K562 (cell line): ENCODE measurements at regions not wholly inside any gene's neighbourhood (a gene's known extent, or its start where the extent isn't known, plus 50 kb on each side); places are given as distances from the start of the nearest gene placed in this dataset.

Experiments
- ATAC-seq: fragments of 200-7000 bp; cut with Tn5 transposase; 3 replicates; pipeline ENCODE4 v1.9.1; 2020; ENCODE audit warnings: moderate library complexity
- BruUV-seq: library from RNA; stranded (reverse); fragments of 400-500 nt; replicated peaks from 2 replicates; lab custom pipeline; 2021; lab: Mats Ljungman, UMichigan
- CTCF ChIA-PET: fragments of 300-600 bp; formaldehyde crosslinking; extraction: SDS; loops from one replicate; lab custom pipeline; 2021; ENCODE audit warnings: low intra/inter-chr PET ratio; lab: Yijun Ruan, JAX
- POLR2A ChIA-PET: fragments of 300-600, 350-650 bp; sonication (Branson Sonifier 250); formaldehyde crosslinking; extraction: SDS; loops from one replicate; lab custom pipeline; 2021; ENCODE audit warnings: antibody characterized with exemption, inconsistent platforms; lab: Yijun Ruan, JAX
- DNase-seq, 4 experiments: peaks; one replicate each; pipeline versions ENCODE4 v3.0.0 to v3.0.0-alpha.2; 2011 to 2018; ENCODE audit warnings: low spot score in 3 of 4, mixed read lengths in 3 of 4; ENCODE audit errors: extremely low read depth in 1 of 4
- FAIRE-seq: peaks from 2 replicates; lab custom pipeline; 2011; peaks lifted over from hg19 to GRCh38; lab: Jason Lieb, UNC
- H2AFZ ChIP-seq: 2 replicates; pipeline ENCODE4 v1.6.0; 2011; ENCODE audit warnings: low read depth, low read length, control low read depth, inconsistent platforms
- H3K27ac ChIP-seq: fragments of 200-600 bp; 3 replicates; pipeline ENCODE4 v1.8.0; 2011; ENCODE audit warnings: low read depth, mild to moderate bottlenecking, control low read depth, inconsistent platforms, low read length, moderate library complexity, mixed read lengths; ENCODE audit errors: extremely low read depth
- H3K27me3 ChIP-seq, 2 experiments: fragments of 300-600 bp in 1 of 2; 2 replicates in 1 of 2; 3 replicates in 1 of 2; pipeline versions ENCODE4 v1.6.0 to v1.8.0; 2011; ENCODE audit warnings: inconsistent platforms in 2 of 2, low read length in 2 of 2, mild to moderate bottlenecking in 1 of 2, mixed read lengths in 1 of 2, moderate library complexity in 1 of 2; ENCODE audit not compliant: control insufficient read depth in 2 of 2, insufficient read depth in 2 of 2
- H3K36me3 ChIP-seq: fragments of 300-600 bp; 3 replicates; pipeline ENCODE4 v1.8.0; 2011; ENCODE audit warnings: mild to moderate bottlenecking, low read length, inconsistent platforms; ENCODE audit not compliant: control insufficient read depth, insufficient read depth
- H3K4me1 ChIP-seq, 2 experiments: fragments of 200-600 bp in 1 of 2; replicated peaks in 1 of 2; 2 replicates in 1 of 2; 3 replicates in 1 of 2; pipeline versions ENCODE4 v1.5.1 to v1.8.0; 2011; ENCODE audit warnings: inconsistent platforms in 2 of 2, low read length in 2 of 2, mild to moderate bottlenecking in 1 of 2, mixed read lengths in 1 of 2, moderate library complexity in 1 of 2; ENCODE audit not compliant: control insufficient read depth in 2 of 2, insufficient read depth in 2 of 2
- H3K4me2 ChIP-seq: 2 replicates; pipeline ENCODE4 v1.6.1; 2011; ENCODE audit warnings: low read length, control low read depth, inconsistent platforms, mixed read lengths; ENCODE audit not compliant: insufficient read depth
- H3K4me3 ChIP-seq: fragments of 200-600 bp; sonication (generic), shearing (Covaris generic); 2 replicates; pipeline ENCODE4 v1.5.1; 2016; ENCODE audit warnings: control low read depth, inconsistent platforms
- H3K79me2 ChIP-seq: fragments of 200-600 bp; 3 replicates; pipeline ENCODE4 v1.8.0; 2011; ENCODE audit warnings: low read length, inconsistent platforms; ENCODE audit not compliant: control insufficient read depth, insufficient read depth
- H3K9ac ChIP-seq, 2 experiments: 2 replicates each; pipeline versions ENCODE4 v1.6.0 to v1.6.1; 2011; ENCODE audit warnings: low read depth in 2 of 2, low read length in 2 of 2, control low read depth in 1 of 2, inconsistent platforms in 1 of 2, mild to moderate bottlenecking in 1 of 2, mixed read lengths in 1 of 2; ENCODE audit not compliant: insufficient read depth in 1 of 2
- H3K9me1 ChIP-seq: one replicate; pipeline ENCODE4 v1.6.0; 2011; ENCODE audit warnings: inconsistent platforms, mild to moderate bottlenecking, low read length, moderate library complexity; ENCODE audit not compliant: control insufficient read depth, insufficient read depth
- H3K9me3 ChIP-seq: replicated peaks from 2 replicates; pipeline ENCODE4 v1.5.1; 2011; ENCODE audit warnings: low read depth, low read length, inconsistent platforms; ENCODE audit not compliant: control insufficient read depth, insufficient read depth
- H4K20me1 ChIP-seq: replicated peaks from 2 replicates; pipeline ENCODE4 v1.6.1; 2011; ENCODE audit warnings: low read length, inconsistent platforms, mixed read lengths; ENCODE audit not compliant: control insufficient read depth, insufficient read depth
- ATF7 ChIP-seq: fragments of 450-650 bp; IDR thresholded peaks from 2 replicates; pipeline ENCODE4 v1.7.1; 2014; ENCODE audit warnings: mild to moderate bottlenecking, moderate library complexity
- CEBPG ChIP-seq, 3 experiments: fragments of 200-800 bp in 1 of 3; sonication (Bioruptor generic) in 1 of 3; sonication (generic) in 1 of 3; formaldehyde crosslinking in 1 of 3; IDR thresholded peaks in 2 of 3; conservative IDR thresholded peaks in 1 of 3; 2 replicates each; pipeline versions ENCODE4 v1.6.1 to v1.8.0; 2016 to 2022; ENCODE audit warnings: missing compliant biosample characterization in 2 of 3, missing genetic modification characterization in 2 of 3, mild to moderate bottlenecking in 1 of 3, missing genetic modification reagents in 1 of 3
- CTCFL ChIP-seq: IDR thresholded peaks from 2 replicates; pipeline ENCODE4 v1.6.1; 2011; ENCODE audit warnings: borderline replicate concordance, low read depth, mild to moderate bottlenecking, moderate library complexity, low read length; ENCODE audit not compliant: insufficient read depth, poor library complexity, severe bottlenecking
- EP400 ChIP-seq: fragments of 450-650 bp; IDR thresholded peaks from 2 replicates; pipeline ENCODE4 v1.6.1; 2017; ENCODE audit warnings: antibody characterized with exemption, mild to moderate bottlenecking, moderate library complexity
- FIP1L1 ChIP-seq: fragments of 200-400 bp; formaldehyde crosslinking; IDR thresholded peaks from 2 replicates; pipeline ENCODE4 v1.6.1; 2018; ENCODE audit warnings: mild to moderate bottlenecking, low read depth, low read length; ENCODE audit not compliant: poor library complexity, severe bottlenecking
- FOXP4 ChIP-seq: sonication (generic); formaldehyde crosslinking; IDR thresholded peaks from 2 replicates; pipeline ENCODE4 v1.8.0; 2022; ENCODE audit warnings: mild to moderate bottlenecking, missing genetic modification reagents, borderline replicate concordance
- MAFF ChIP-seq: IDR thresholded peaks from 2 replicates; pipeline ENCODE4 v1.6.1; 2012; ENCODE audit warnings: low read length, improper control_type of control experiment
- MCM7 ChIP-seq, 2 experiments: fragments of 450-650 bp; IDR thresholded peaks; 2 replicates each; pipeline ENCODE4 v1.6.1; 2016 to 2018
- POLR2AphosphoS2 ChIP-seq: IDR thresholded peaks from 2 replicates; pipeline ENCODE4 v1.6.1; 2012; ENCODE audit warnings: low read length, improper control_type of control experiment
- RBFOX2 ChIP-seq: fragments of 200-400 bp; formaldehyde crosslinking; IDR thresholded peaks from 2 replicates; pipeline ENCODE4 v1.6.1; 2017; ENCODE audit warnings: low read depth, mild to moderate bottlenecking, low read length, moderate library complexity
- RBM22 ChIP-seq: fragments of 200-400 bp; formaldehyde crosslinking; IDR thresholded peaks from 2 replicates; pipeline ENCODE4 v1.6.1; 2018; ENCODE audit warnings: low read length, low read depth; ENCODE audit not compliant: poor library complexity, severe bottlenecking
- RCOR1 ChIP-seq, 2 experiments: IDR thresholded peaks; 2 replicates each; pipeline ENCODE4 v1.6.1; 2012; ENCODE audit warnings: low read depth in 2 of 2, low read length in 2 of 2, borderline replicate concordance in 1 of 2, improper control_type of control experiment in 1 of 2
- TRIM25 ChIP-seq: fragments of 450-650 bp; IDR thresholded peaks from 2 replicates; pipeline ENCODE4 v1.7.0; 2016; ENCODE audit warnings: borderline replicate concordance
- ZNF174 ChIP-seq: fragments of 250-450 bp; sonication (Bioruptor Pico); IDR thresholded peaks from 2 replicates; pipeline ENCODE4 v1.4.0; 2020; ENCODE audit warnings: mild to moderate bottlenecking
- ZNF239 ChIP-seq: fragments of 250-450 bp; sonication (Bioruptor Pico); IDR thresholded peaks from 2 replicates; pipeline ENCODE4 v1.4.0; 2020; ENCODE audit warnings: mild to moderate bottlenecking
- ZNF436 ChIP-seq: fragments of 250-450, 450-650 bp; sonication (Bioruptor Pico); formaldehyde crosslinking; IDR thresholded peaks from 2 replicates; pipeline ENCODE4 v1.7.0; 2020; ENCODE audit warnings: mild to moderate bottlenecking
- ZNF830 ChIP-seq: fragments of 250-450 bp; sonication (Bioruptor Pico); IDR thresholded peaks from 2 replicates; pipeline ENCODE4 v1.5.0; 2021; ENCODE audit warnings: mild to moderate bottlenecking
- WGBS: fragments of 100-300 bp; shearing (Covaris generic); methylation state at CpG from one replicate; pipeline ENCODE4 v1.1.6; 2016; ENCODE audit warnings: low coverage, mixed read lengths; ENCODE audit not compliant: insufficient coverage; ENCODE audit errors: missing lambda C conversion rate; 5-methylcytosine and 5-hydroxymethylcytosine counted together
- in situ Hi-C: fragments of 300-500 bp; cut with MboI; formaldehyde crosslinking; loops from 4 replicates; pipeline ENCODE4 v1.15.0; 2018; ENCODE audit warnings: inconsistent platforms, mixed read lengths
- intact Hi-C: fragments of 100-400 bp; cut with micrococcal nuclease; formaldehyde crosslinking; loops from 2 replicates; pipeline ENCODE4 v1.14.2; 2022

GRCh38 chr11:39435641-39436040 lies 2023.8 kb downstream of the LRRC4C start (continued):
- TF ChIP-seq CTCFL (no peak), MAFF (0 out of 2 replicates have a peak, but pooled peaks have one; percentile 13)

- Histone ChIP-seq H3K79me2 (no peaks in the 10 kb centered on the region), H3K36me3 (no peaks in the 10 kb centered on the region), H3K27ac (no peak overlapping the region), H2AFZ (no peak overlapping the region), H3K4me1 (no peaks in the 10 kb centered on the region), H3K4me2 (no peak overlapping the region), H3K9me3 (no peaks in the 10 kb centered on the region), H3K4me3 (no peak overlapping the region), H3K9ac (no peak overlapping the region), H3K27me3 (no peaks in the 10 kb centered on the region), H4K20me1 (no peaks in the 10 kb centered on the region), H3K9me1 (no peaks in the 10 kb centered on the region)
- FAIRE-seq = no peak
- in situ Hi-C loops = no loop called here
- POLR2A ChIA-PET = no interaction called here
- no TSS peak for BruUV-seq
- 0% methylated on average over 1 of the region's 1 CpG for WGBS
- intact Hi-C loops = no loop called here
- ATAC-seq = no peak
- CTCF ChIA-PET = no interaction called here
- DNase-seq = no peak
- no peak for TF ChIP-seq MCM7 (IDR thresholded peaks at IDR 0.05)
- no peak for TF ChIP-seq ZNF830 (CRISPR knock-in tag)
- no peak for TF ChIP-seq CEBPG (CRISPR knock-in tag; IDR thresholded peaks at IDR 0.05)
- TF ChIP-seq CEBPG (tag; conservative IDR thresholded peaks at IDR 0.05 in 1 of 2, IDR thresholded peaks at IDR 0.05 in 1 of 2) = no peak
- no peak for TF ChIP-seq FIP1L1
- TF ChIP-seq FOXP4 = no peak
- no peak for TF ChIP-seq ATF7
- no peak for TF ChIP-seq EP400
- TF ChIP-seq ZNF174 (CRISPR knock-in tag) = no peak
- no peak for TF ChIP-seq RBFOX2
- no peak for TF ChIP-seq ZNF239 (CRISPR knock-in tag)
- TF ChIP-seq ZNF436 (CRISPR knock-in tag) = no peak
- TF ChIP-seq POLR2AphosphoS2 = no peak
- no peak for TF ChIP-seq RBM22
- TF ChIP-seq TRIM25 = no peak
- TF ChIP-seq RCOR1 (IDR thresholded peaks at IDR 0.05; ENCODE audit: borderline replicate concordance in 1 of 2, low read depth in 2 of 2, low read length in 2 of 2) = no peak
These were observed 2025.0 kb downstream of the LRRC4C start for GRCh38 chr11:39434466-39434865.
